ENCODE measurements at regions not wholly inside any gene's neighbourhood (a gene's known extent, or its start where the extent isn't known, plus 50 kb on each side); places are given as distances from the start of the nearest gene placed in this dataset.

GRCh38 chr2:222064286-222064685 is 234.5 kb downstream of the PAX3 start:
- TF ChIP-seq CTCF (IDR thresholded peaks at IDR 0.05; ENCODE audit: low read length) (no peak), EZH2 (IDR thresholded peaks at IDR 0.05; ENCODE audit: borderline replicate concordance, low read length) (no peak)
